H1 (cell line): ENCODE measurements at regions not wholly inside any gene's neighbourhood (a gene's known extent, or its start where the extent isn't known, plus 50 kb on each side); places are given as distances from the start of the nearest gene placed in this dataset.

Experiments
- CTCF ChIA-PET: fragments of 300-600 bp; sonication (Branson Sonifier 250); formaldehyde crosslinking; loops from one replicate; lab custom pipeline; 2021; ENCODE audit not compliant: partially characterized antibody; lab: Charles Lee
- POLR2A ChIA-PET: fragments of 300-600 bp; sonication (Branson Sonifier 250); formaldehyde crosslinking; loops from one replicate; lab custom pipeline; 2021; ENCODE audit warnings: inconsistent platforms; ENCODE audit not compliant: partially characterized antibody; lab: Charles Lee
- DNase-seq, 2 experiments: peaks; one replicate each; pipeline versions ENCODE4 v3.0.0 to v3.0.0-alpha.2; 2010 to 2022; ENCODE audit warnings: low spot score in 2 of 2, low read depth in 1 of 2, mixed read lengths in 1 of 2
- FAIRE-seq: peaks from 2 replicates; lab custom pipeline; 2011; peaks lifted over from hg19 to GRCh38; lab: Jason Lieb, UNC
- H2AFZ ChIP-seq: 2 replicates; pipeline ENCODE4 v1.8.1; 2012; ENCODE audit warnings: low read length, inconsistent platforms
- H2AK5ac ChIP-seq: 2 replicates; pipeline ENCODE4 v1.6.1; 2013; ENCODE audit warnings: low read depth, low read length
- H2BK120ac ChIP-seq: replicated peaks from 2 replicates; pipeline ENCODE3; 2013; ENCODE audit warnings: low read depth, low read length, inconsistent platforms
- H2BK12ac ChIP-seq: 2 replicates; pipeline ENCODE4 v1.6.1; 2013; ENCODE audit warnings: low read depth, low read length
- H2BK15ac ChIP-seq: 2 replicates; pipeline ENCODE4 v1.6.1; 2013; ENCODE audit warnings: low read length
- H2BK20ac ChIP-seq: 2 replicates; pipeline ENCODE4 v1.6.1; 2013; ENCODE audit warnings: low read length
- H2BK5ac ChIP-seq: 2 replicates; pipeline ENCODE4 v1.6.1; 2013; ENCODE audit warnings: low read depth, low read length
- H3K14ac ChIP-seq: 2 replicates; pipeline ENCODE4 v1.6.1; 2013; ENCODE audit warnings: inconsistent platforms; ENCODE audit not compliant: insufficient read length
- H3K18ac ChIP-seq: 2 replicates; pipeline ENCODE4 v1.6.1; 2013; ENCODE audit warnings: low read length; ENCODE audit errors: extremely low read depth
- H3K23ac ChIP-seq: 2 replicates; pipeline ENCODE4 v1.6.1; 2013; ENCODE audit warnings: inconsistent platforms; ENCODE audit not compliant: insufficient read length
- H3K23me2 ChIP-seq: 2 replicates; pipeline ENCODE4 v1.6.1; 2013; ENCODE audit warnings: low read depth, low read length
- H3K27ac ChIP-seq: 2 replicates; pipeline ENCODE4 v1.6.1; 2011; ENCODE audit warnings: low read depth, low read length, inconsistent platforms
- H3K27me3 ChIP-seq, 4 experiments: replicated peaks in 1 of 4; 1 replicate in 1 of 4; 2 replicates in 3 of 4; pipeline versions ENCODE4 v1.6.1 to v1.8.1; 2011 to 2013; ENCODE audit warnings: low read length in 3 of 4, mild to moderate bottlenecking in 3 of 4, inconsistent platforms in 2 of 4, mixed read lengths in 2 of 4, moderate library complexity in 1 of 4; ENCODE audit not compliant: control insufficient read depth in 3 of 4, insufficient read depth in 3 of 4; ENCODE audit errors: extremely low read depth in 1 of 4
- H3K36me3 ChIP-seq, 4 experiments: 2 replicates each; pipeline versions ENCODE4 v1.6.1 to v1.8.1; 2011 to 2013; ENCODE audit warnings: mild to moderate bottlenecking in 4 of 4, low read length in 3 of 4, moderate library complexity in 2 of 4, control low read depth in 1 of 4, inconsistent platforms in 1 of 4; ENCODE audit not compliant: insufficient read depth in 4 of 4, control insufficient read depth in 2 of 4
- H3K4ac ChIP-seq: replicated peaks from 2 replicates; pipeline ENCODE3; 2013; ENCODE audit warnings: low read length, low read depth, mixed read lengths, inconsistent platforms; ENCODE audit not compliant: insufficient read length
- H3K4me1 ChIP-seq, 4 experiments: replicated peaks in 1 of 4; 1 replicate in 1 of 4; 2 replicates in 3 of 4; pipeline versions ENCODE4 v1.6.1 to v1.8.1; 2011 to 2013; ENCODE audit warnings: low read length in 3 of 4, inconsistent platforms in 2 of 4, mixed read lengths in 1 of 4; ENCODE audit not compliant: insufficient read depth in 4 of 4, control insufficient read depth in 3 of 4
- H3K4me2 ChIP-seq, 2 experiments: 2 replicates each; pipeline versions ENCODE4 v1.6.1 to v1.8.1; 2011 to 2013; ENCODE audit warnings: low read depth in 2 of 2, low read length in 2 of 2, control low read depth in 1 of 2, inconsistent platforms in 1 of 2, mild to moderate bottlenecking in 1 of 2; ENCODE audit not compliant: insufficient read depth in 1 of 2
- H3K4me3 ChIP-seq, 4 experiments: fragments of 200-600, 300-600 bp in 1 of 4; sonication (generic), shearing (Covaris generic), sonication (Bioruptor Twin) in 1 of 4; 2 replicates each; pipeline versions ENCODE4 v1.5.1 to v1.8.1; 2011 to 2016; ENCODE audit warnings: low read length in 4 of 4, low read depth in 3 of 4, control low read depth in 2 of 4, inconsistent platforms in 2 of 4, mild to moderate bottlenecking in 2 of 4, mixed read lengths in 1 of 4, moderate library complexity in 1 of 4; ENCODE audit not compliant: insufficient read depth in 2 of 4; ENCODE audit errors: extremely low read depth in 1 of 4
- H3K56ac ChIP-seq: replicated peaks from 2 replicates; pipeline ENCODE3; 2013; ENCODE audit warnings: low read depth, mild to moderate bottlenecking, mixed read lengths, low read length, inconsistent platforms; ENCODE audit not compliant: insufficient read length
- H3K79me1 ChIP-seq: 2 replicates; pipeline ENCODE4 v1.6.1; 2013; ENCODE audit warnings: low read depth, low read length, control low read depth
- H3K79me2 ChIP-seq, 2 experiments: 2 replicates each; pipeline versions ENCODE4 v1.6.1 to v1.8.1; 2012 to 2013; ENCODE audit warnings: low read length in 2 of 2, mild to moderate bottlenecking in 2 of 2, inconsistent platforms in 1 of 2; ENCODE audit not compliant: insufficient read depth in 2 of 2, control insufficient read depth in 1 of 2
- H3K9ac ChIP-seq, 4 experiments: replicated peaks in 1 of 4; 1 replicate in 1 of 4; 2 replicates in 3 of 4; pipeline versions ENCODE4 v1.6.1 to v1.8.1; 2011 to 2013; ENCODE audit warnings: low read depth in 3 of 4, low read length in 3 of 4, control low read depth in 2 of 4, mild to moderate bottlenecking in 2 of 4, moderate library complexity in 2 of 4, inconsistent platforms in 1 of 4; ENCODE audit errors: extremely low read depth in 1 of 4
- H3K9me3 ChIP-seq, 2 experiments: 2 replicates each; pipeline versions ENCODE4 v1.6.1 to v1.8.1; 2012 to 2013; ENCODE audit warnings: mild to moderate bottlenecking in 2 of 2, moderate library complexity in 2 of 2, control low read depth in 1 of 2, inconsistent platforms in 1 of 2, low read depth in 1 of 2, low read length in 1 of 2, mixed read lengths in 1 of 2; ENCODE audit not compliant: insufficient read depth in 2 of 2
- H4K20me1 ChIP-seq, 2 experiments: replicated peaks in 1 of 2; 2 replicates each; pipeline versions ENCODE3 to v1.8.1; 2011 to 2013; ENCODE audit warnings: inconsistent platforms in 2 of 2, low read length in 2 of 2, mild to moderate bottlenecking in 1 of 2; ENCODE audit not compliant: insufficient read depth in 2 of 2, control insufficient read depth in 1 of 2
- H4K5ac ChIP-seq: 2 replicates; pipeline ENCODE4 v1.6.1; 2013; ENCODE audit warnings: low read length, low read depth, mixed read lengths, inconsistent platforms; ENCODE audit not compliant: insufficient read length
- H4K8ac ChIP-seq: 2 replicates; pipeline ENCODE4 v1.8.0; 2013; ENCODE audit warnings: mild to moderate bottlenecking, moderate library complexity, low read length, inconsistent platforms; ENCODE audit not compliant: insufficient read depth; ENCODE audit errors: extremely low read depth
- H4K91ac ChIP-seq: replicated peaks from 2 replicates; pipeline ENCODE3; 2013; ENCODE audit warnings: low read length, mixed read lengths, inconsistent platforms; ENCODE audit not compliant: insufficient read length
- ASH2L ChIP-seq: fragments of 200-600, 300-600 bp; sonication (generic); IDR thresholded peaks from one replicate; pipeline ENCODE4 v1.7.1; 2017; ENCODE audit warnings: low read length
- ATF3 ChIP-seq: IDR thresholded peaks from 2 replicates; pipeline ENCODE4 v1.6.1; 2011; ENCODE audit warnings: low read depth, mild to moderate bottlenecking, low read length; ENCODE audit not compliant: insufficient read depth
- CTCF ChIP-seq, 3 experiments: IDR thresholded peaks; 1 replicate in 2 of 3; 2 replicates in 1 of 3; pipeline versions ENCODE4 v1.5.1 to v1.6.1; 2011; ENCODE audit warnings: low read length in 3 of 3, mild to moderate bottlenecking in 3 of 3, inconsistent platforms in 2 of 3, low read depth in 1 of 3, moderate library complexity in 1 of 3; ENCODE audit not compliant: insufficient read depth in 1 of 3; ENCODE audit errors: control extremely low read depth in 1 of 3
- RAD21 ChIP-seq, 2 experiments: IDR thresholded peaks in 1 of 2; conservative IDR thresholded peaks in 1 of 2; 2 replicates each; pipeline ENCODE4 v1.6.1; 2011; ENCODE audit warnings: low read depth in 2 of 2, low read length in 2 of 2, improper control_type of control experiment in 1 of 2, inconsistent platforms in 1 of 2, mild to moderate bottlenecking in 1 of 2, moderate library complexity in 1 of 2
- WGBS, 2 experiments: shearing (Covaris generic) in 1 of 2; methylation state at CpG; one replicate each; pipeline versions ENCODE4 v1.1.6 to v1.1.7; 2013 to 2015; ENCODE audit warnings: low lambda C conversion rate in 2 of 2, mixed read lengths in 2 of 2, inconsistent platforms in 1 of 2, low coverage in 1 of 2, missing lambda C conversion rate in 1 of 2; ENCODE audit not compliant: insufficient replicate concordance in 2 of 2, insufficient coverage in 1 of 2, insufficient read length in 1 of 2; ENCODE audit errors: extremely low coverage in 1 of 2, missing lambda C conversion rate in 1 of 2; 5-methylcytosine and 5-hydroxymethylcytosine counted together

GRCh38 chr9:1941989-1942388 is 73.2 kb upstream of the SMARCA2 start:
- Histone ChIP-seq H3K56ac (no peak overlapping the region), H3K4ac (no peak overlapping the region), H3K79me1 (no peaks in the 10 kb centered on the region), H4K20me1 (no peaks in the 10 kb centered on the region), H3K14ac (no peak overlapping the region), H3K18ac (no peak overlapping the region), H3K4me2 (no peak overlapping the region), H2BK12ac (no peak overlapping the region), H3K27ac (no peak overlapping the region), H4K91ac (no peak overlapping the region), H2AFZ (no peak overlapping the region), H3K79me2 (no peaks in the 10 kb centered on the region), H2BK15ac (no peak overlapping the region), H2BK120ac (no peak overlapping the region), H3K4me3 (no peak overlapping the region), H2BK20ac (no peak overlapping the region), H3K27me3 (no peaks in the 10 kb centered on the region), H2BK5ac (no peak overlapping the region), H4K5ac (no peak overlapping the region), H3K9me3 (peaks cover 0 to 4% of the 10 kb centered on the region in 2 experiments; a peak in 1 of 4 replicates), H3K9ac (no peak overlapping the region), H4K8ac (no peak overlapping the region), H2AK5ac (no peak overlapping the region), H3K23me2 (no peaks in the 10 kb centered on the region), H3K36me3 (no peaks in the 10 kb centered on the region), H3K4me1 (no peaks in the 10 kb centered on the region), H3K23ac (no peak overlapping the region)
- TF ChIP-seq ATF3 (no peak), ASH2L (no peak), CTCF (IDR thresholded peaks at IDR 0.05; ENCODE audit: control extremely low read depth in 1 of 3, insufficient read depth in 1 of 3, low read depth in 1 of 3, low read length in 3 of 3) (peak in 2 of 3 experiments; percentile 46 to 58; a peak in 3 of 4 replicates), RAD21 (IDR thresholded peaks at IDR 0.05 in 1 of 2, conservative IDR thresholded peaks at IDR 0.05 in 1 of 2; ENCODE audit: low read depth in 2 of 2, low read length in 2 of 2) (peak; percentile 76 to 77)
- DNase-seq (no peak), FAIRE-seq (no peak)
- ChIA-PET CTCF (interaction anchor here (0.6 to 3.2 kb wide), 22 partner anchors 11 to 1554 kb away, joined by 3 to 26 read pairs (median 4); no protein-coding TSS in a partner anchor), POLR2A (no interaction called here)
- WGBS, 2 experiments: 86% methylated on average over 3 of the region's 3 CpGs; no CpG with 5 or more reads in 1 of the 2 experiments
